Renal cortex interstitium (tissue), 11 donors: ENCODE measurements at regions not wholly inside any gene's neighbourhood (a gene's known extent, or its start where the extent isn't known, plus 50 kb on each side); places are given as distances from the start of the nearest gene placed in this dataset.
"Not testable (repeated sequence)": the region's sequence is repeated elsewhere in the genome, so short reads cannot be mapped to it uniquely, and the experiment has no call there.

Source experiments
- DNase-seq, 11 donors: peaks; one replicate each; pipeline ENCODE4 v3.0.0-alpha.2; 2013; ENCODE audit warnings: low read depth in 9 of 11, low spot score in 4 of 11; ENCODE audit errors: extremely low read depth in 1 of 11

- no peak for DNase-seq
Observed at GRCh38 chr12:107144441-107144840, 51.1 kb upstream of the CRY1 start.

DNA sequence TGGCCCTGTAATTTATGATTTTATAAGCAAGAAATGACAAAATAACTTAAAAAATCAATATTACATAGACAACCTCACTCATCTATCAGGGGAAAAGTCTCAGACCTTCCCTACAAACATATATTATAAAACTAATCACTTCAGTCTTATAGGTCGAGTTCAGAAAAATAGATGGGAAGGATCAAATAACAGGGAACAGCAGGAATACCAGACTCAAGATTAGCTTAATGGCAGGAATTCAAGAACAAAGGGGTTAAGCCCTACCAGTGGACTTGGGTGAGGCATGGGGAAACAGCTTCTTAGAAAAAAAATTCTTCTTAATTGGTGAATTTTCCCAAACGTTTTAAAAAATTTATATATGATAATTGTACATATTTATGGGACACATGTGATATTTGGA, 51.6 kb upstream of the CRY1 start:
- no peak for DNase-seq

GRCh38 chr12:107145397-107145796, 52.0 kb upstream of the CRY1 start:
- DNase-seq = no peak

DNA sequence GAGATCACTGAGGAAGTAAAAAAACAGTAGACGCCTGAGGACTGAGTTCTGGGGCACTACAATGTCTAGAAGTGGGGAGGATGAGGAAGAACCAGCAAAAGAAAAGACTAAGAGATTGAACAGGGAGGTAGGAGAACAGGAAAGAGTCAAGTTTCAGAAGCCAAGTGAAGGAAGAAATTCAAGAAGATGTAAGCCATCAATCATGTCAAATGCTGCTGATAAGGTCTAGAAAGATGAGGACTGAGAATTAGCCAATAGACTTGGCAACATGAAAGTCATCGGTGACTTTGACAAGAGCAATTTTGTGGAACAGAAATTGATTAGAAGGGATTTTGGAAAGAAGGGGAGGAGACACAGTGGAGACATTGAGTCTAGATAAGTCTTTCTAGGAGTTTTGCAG, 54.8 kb upstream of the CRY1 start:
- DNase-seq = no peak

GRCh38 chr12:107152315-107152714, 59.0 kb upstream of the CRY1 start:
- DNase-seq = no peak

- no peak for DNase-seq
Observed at GRCh38 chr12:107159384-107159900, 66.1 kb upstream of the CRY1 start.

GRCh38 chr12:107163413-107163812, 70.1 kb upstream of the CRY1 start:
- DNase-seq = no peak

DNA sequence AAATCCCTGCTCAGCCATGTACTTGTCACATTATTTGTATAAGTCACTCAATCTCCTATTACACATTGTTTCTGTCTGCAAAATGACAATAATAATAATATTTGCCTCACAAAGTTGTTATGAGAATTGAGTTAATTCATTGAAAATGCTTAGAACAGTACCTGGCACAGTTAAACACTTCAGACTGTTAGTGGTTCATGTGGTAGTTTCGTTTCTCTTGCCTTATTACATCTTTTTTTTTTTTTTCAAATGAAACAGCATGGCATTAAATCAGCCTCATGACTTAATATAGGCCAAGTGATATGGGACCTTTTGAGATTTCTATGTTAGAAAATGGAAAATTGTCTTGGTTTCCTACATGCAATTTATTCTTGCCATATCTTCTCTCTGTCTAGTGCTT, 71.0 kb upstream of the CRY1 start:
- no peak for DNase-seq

- no peak for DNase-seq
Observed at GRCh38 chr12:107165581-107165980, 72.2 kb upstream of the CRY1 start.

DNA sequence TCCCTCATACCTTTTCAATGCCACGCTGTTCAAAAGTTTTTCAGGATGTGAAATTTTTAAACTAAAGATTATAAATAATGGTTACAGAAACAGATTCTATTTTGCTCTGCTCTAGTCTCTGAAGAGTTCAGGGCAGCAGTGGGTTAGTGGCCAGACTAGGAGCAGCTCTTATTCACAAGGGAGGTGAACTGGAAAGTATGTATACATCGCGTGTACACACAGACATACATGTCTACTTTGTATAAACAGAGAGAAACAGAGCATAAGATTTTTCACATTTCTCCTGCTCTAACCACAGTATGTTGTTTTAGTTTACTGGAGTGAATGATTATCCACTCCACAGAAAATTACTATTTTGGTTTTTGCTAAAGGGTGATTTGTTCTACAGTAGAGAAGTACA, 74.4 kb upstream of the CRY1 start:
- DNase-seq = no peak

- DNase-seq = no peak
Observed at GRCh38 chr12:107169200-107169599, 75.9 kb upstream of the CRY1 start.

- no peak for DNase-seq
Observed at GRCh38 chr12:107178776-107179175, 85.4 kb upstream of the CRY1 start.

DNA sequence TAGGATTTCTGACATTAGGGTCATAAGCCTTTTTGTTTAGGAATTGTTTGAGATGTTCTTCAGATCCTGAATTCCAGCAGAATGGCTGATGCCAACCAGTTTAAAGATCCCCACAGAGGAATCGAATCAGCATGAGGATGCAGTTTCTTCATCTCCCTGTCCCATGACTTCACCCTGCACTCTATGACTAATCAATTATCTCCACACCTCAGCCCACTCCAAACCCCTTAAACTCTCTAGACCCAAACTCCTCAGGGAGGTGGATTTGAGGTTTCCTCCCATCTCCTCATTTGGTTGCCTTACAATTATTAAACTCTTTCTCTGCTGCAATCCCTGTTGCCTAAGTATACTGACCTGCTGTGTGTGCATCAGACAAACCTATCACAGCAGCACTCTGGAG, 86.5 kb upstream of the CRY1 start:
- DNase-seq = no peak

- DNase-seq = no peak
Observed at GRCh38 chr12:107180272-107180671, 86.9 kb upstream of the CRY1 start.

GRCh38 chr12:107184359-107184930, 91.1 kb upstream of the CRY1 start:
- DNase-seq = no peak

GRCh38 chr12:107196681-107197080, 103.3 kb upstream of the CRY1 start:
- DNase-seq = no peak

DNA sequence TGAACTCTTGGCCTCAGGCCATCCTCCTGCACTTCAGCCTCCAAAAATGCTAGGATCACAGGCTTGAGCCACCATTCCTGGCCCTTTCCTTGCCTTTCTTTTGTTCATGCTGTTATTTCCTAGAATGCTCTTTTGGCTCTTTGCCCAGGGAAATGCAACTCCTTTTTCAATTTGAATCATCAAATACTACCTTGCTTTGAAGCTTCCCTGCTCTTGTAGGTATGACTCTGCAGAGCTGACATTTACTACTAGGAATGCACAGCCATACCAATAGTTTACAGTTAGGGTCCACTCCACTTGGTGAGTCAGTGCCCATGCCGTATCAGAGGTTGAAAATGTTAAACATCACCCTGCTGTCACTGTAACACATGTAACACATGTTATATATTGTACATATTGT, 107.0 kb upstream of the CRY1 start:
- DNase-seq = no peak

DNA sequence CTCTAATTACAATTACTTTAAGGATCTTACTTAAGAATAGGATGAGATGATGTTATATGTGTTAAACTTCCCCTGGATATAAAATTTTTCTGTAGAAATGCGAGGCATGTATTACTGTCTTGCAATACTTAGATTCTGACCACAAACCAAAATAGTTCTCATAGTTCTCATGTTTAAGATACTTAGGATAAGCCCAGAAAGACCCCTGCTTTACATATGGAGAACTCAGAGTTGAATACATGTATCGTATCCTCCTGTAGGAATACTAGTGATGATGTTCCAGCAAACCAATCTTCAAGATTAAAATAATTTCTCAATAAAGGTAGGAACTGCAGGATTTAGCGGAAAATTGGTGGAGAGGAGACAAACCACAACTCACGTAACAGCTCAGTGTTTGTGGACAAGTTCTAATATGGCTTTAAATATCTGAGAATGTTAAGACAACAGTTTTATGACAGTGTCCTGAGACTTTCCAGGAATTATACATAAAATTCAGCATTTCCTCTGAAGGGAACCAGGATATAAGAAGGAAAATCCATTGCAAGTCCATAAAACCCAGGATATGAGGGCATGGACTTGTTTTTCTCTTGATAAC, 114.7 kb upstream of the CRY1 start:
- no peak for DNase-seq

DNA sequence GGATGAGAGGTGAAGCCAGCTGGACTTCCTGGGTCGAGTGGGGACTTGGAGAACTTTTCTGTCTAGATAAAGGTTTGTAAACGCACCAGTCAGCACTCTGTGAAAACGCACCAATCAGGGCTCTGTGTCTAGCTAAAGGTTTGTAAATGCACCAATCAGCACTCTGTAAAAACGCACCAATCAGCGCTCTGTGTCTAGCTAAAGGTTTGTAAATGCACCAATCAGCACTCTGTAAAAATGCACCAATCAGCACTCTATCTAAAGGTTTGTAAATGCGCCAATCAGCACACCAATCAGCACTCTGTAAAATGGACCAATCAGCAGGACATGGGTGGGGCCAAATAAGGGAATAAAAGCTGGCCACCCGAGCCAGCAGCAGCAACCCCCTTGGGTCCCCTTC, 116.4 kb upstream of the CRY1 start:
- not testable (repeated sequence) for DNase-seq

- not testable (repeated sequence) for DNase-seq
Observed at GRCh38 chr12:107214373-107214773, 121.0 kb upstream of the CRY1 start.

- not testable (repeated sequence) for DNase-seq
Observed at GRCh38 chr12:107216411-107216810, 123.1 kb upstream of the CRY1 start.
